GM19025 (cell line): ENCODE measurements at regions not wholly inside any gene's neighbourhood (a gene's known extent, or its start where the extent isn't known, plus 50 kb on each side); places are given as distances from the start of the nearest gene placed in this dataset.

Experiments used
- ATAC-seq: cut with Tn5 transposase; IDR thresholded peaks from one replicate; pipeline ENCODE4 v1.9.1; 2021; ENCODE audit warnings: mild to moderate bottlenecking, low read depth, moderate library complexity; ENCODE audit not compliant: unreplicated experiment

- ATAC-seq: no peak
Observed at GRCh38 chr1:4590756-4591155, 63.7 kb upstream of the AJAP1 start.

GRCh38 chr1:4591926-4592325, 62.5 kb upstream of the AJAP1 start:
- no peak for ATAC-seq

- no peak for ATAC-seq
Observed at GRCh38 chr1:4593106-4593505, 61.3 kb upstream of the AJAP1 start.

- ATAC-seq: no peak
Observed at GRCh38 chr1:4594286-4594991, 60.0 kb upstream of the AJAP1 start.

GRCh38 chr1:4595341-4596225, 58.8 kb upstream of the AJAP1 start:
- no peak for ATAC-seq

- no peak for ATAC-seq
Observed at GRCh38 chr1:4596486-4596885, 57.9 kb upstream of the AJAP1 start.

GRCh38 chr1:4597020-4597419, 57.4 kb upstream of the AJAP1 start:
- ATAC-seq: no peak

- no peak for ATAC-seq
Observed at GRCh38 chr1:4598561-4598960, 55.8 kb upstream of the AJAP1 start.

- ATAC-seq: no peak
Observed at GRCh38 chr1:4599521-4599920, 54.9 kb upstream of the AJAP1 start.

GRCh38 chr1:4599951-4600481, 54.4 kb upstream of the AJAP1 start:
- ATAC-seq: no peak

- no peak for ATAC-seq
Observed at GRCh38 chr1:4600615-4601460, 53.6 kb upstream of the AJAP1 start.

- no peak for ATAC-seq
Observed at GRCh38 chr1:4601941-4602340, 52.5 kb upstream of the AJAP1 start.

GRCh38 chr1:4602462-4603294, 51.7 kb upstream of the AJAP1 start:
- ATAC-seq: no peak

- ATAC-seq: no peak
Observed at GRCh38 chr1:4603295-4604110, 50.9 kb upstream of the AJAP1 start.
